SK-N-MC (cell line): ENCODE measurements at regions not wholly inside any gene's neighbourhood (a gene's known extent, or its start where the extent isn't known, plus 50 kb on each side); places are given as distances from the start of the nearest gene placed in this dataset.

Experiments
- EZH2 ChIP-seq: fragments of 200-600 bp; sonication (generic); IDR thresholded peaks from one replicate; pipeline ENCODE4 v1.6.1; 2017; ENCODE audit warnings: antibody characterized with exemption
- POLR2AphosphoS5 ChIP-seq: IDR thresholded peaks from 2 replicates; pipeline ENCODE4 v1.6.1; 2012; ENCODE audit warnings: mild to moderate bottlenecking, low read depth, low read length, borderline replicate concordance

DNA sequence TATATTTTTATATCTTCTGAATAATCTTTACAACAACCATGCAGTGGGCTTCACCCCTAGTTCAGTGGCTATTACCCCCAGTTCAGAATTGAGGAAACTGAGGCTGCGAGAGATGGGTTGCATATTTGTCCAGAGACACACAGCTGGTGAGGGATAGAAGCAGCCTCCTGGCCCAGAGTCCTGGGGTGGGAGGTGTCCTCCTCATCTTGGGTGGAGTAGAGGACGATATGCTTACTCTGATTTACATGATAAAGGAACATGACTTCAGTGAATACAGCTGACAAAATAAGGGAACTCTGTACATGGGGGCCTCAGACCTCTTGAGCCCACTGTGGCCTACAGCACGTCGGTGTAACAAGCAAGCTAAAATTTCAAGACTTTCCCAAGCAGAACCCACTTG lies 214.7 kb downstream of the FBXO15 start:
- no peak for TF ChIP-seq EZH2
- no peak for TF ChIP-seq POLR2AphosphoS5
